ENCODE measurements at regions not wholly inside any gene's neighbourhood (a gene's known extent, or its start where the extent isn't known, plus 50 kb on each side); places are given as distances from the start of the nearest gene placed in this dataset.
"Not testable (repeated sequence)": the region's sequence is repeated elsewhere in the genome, so short reads cannot be mapped to it uniquely, and the experiment has no call there.

GRCh38 chr22:11050226-11050625, 4477.8 kb upstream of the OR11H1 start:
- H2AFZ ChIP-seq (ENCODE audit: control insufficient read depth, low read length); FAIRE-seq; dilution Hi-C loops (cut with MboI; ENCODE audit: extremely low pct_ligation_motif_present, low sequenced_read_pairs); H3K79me2 ChIP-seq (ENCODE audit: control insufficient read depth, insufficient read depth, low read length); DNase-seq (ENCODE audit: low read depth, low spot score); H3K4me2 ChIP-seq (ENCODE audit: control insufficient read depth, extremely low read depth, insufficient read depth, low read depth, low read length); H3K4me3 ChIP-seq (ENCODE audit: control insufficient read depth in 2 of 3, extremely low read depth in 1 of 3, insufficient read depth in 2 of 3, low read depth in 1 of 3, low read length in 3 of 3); H3K9ac ChIP-seq (ENCODE audit: control insufficient read depth, extremely low read depth, insufficient read depth, low read length); H3K9me1 ChIP-seq (ENCODE audit: control insufficient read depth, extremely low read depth, insufficient read depth, low read length); H3K4me1 ChIP-seq (ENCODE audit: control insufficient read depth, extremely low read depth, insufficient read depth, low read length); H4K20me1 ChIP-seq (ENCODE audit: control insufficient read depth, extremely low read depth, insufficient read depth, low read length); H3K36me3 ChIP-seq (ENCODE audit: control insufficient read depth in 2 of 2, extremely low read depth in 1 of 2, insufficient read depth in 2 of 2, low read length in 2 of 2); H3K27me3 ChIP-seq (ENCODE audit: control insufficient read depth, extremely low read depth, insufficient read depth, low read length); H3K27ac ChIP-seq (ENCODE audit: control insufficient read depth, insufficient read depth, low read length): not testable (repeated sequence)
- H3K9me3 ChIP-seq (ENCODE audit: control insufficient read depth, low read depth, low read length) = peaks cover 20% of the 10 kb centered on the region

GRCh38 chr22:11051401-11052112, 4476.4 kb upstream of the OR11H1 start:
- H3K79me2 ChIP-seq (ENCODE audit: control insufficient read depth, insufficient read depth, low read length); H3K9ac ChIP-seq (ENCODE audit: control insufficient read depth, extremely low read depth, insufficient read depth, low read length); H2AFZ ChIP-seq (ENCODE audit: control insufficient read depth, low read length); dilution Hi-C loops (cut with MboI; ENCODE audit: extremely low pct_ligation_motif_present, low sequenced_read_pairs); H4K20me1 ChIP-seq (ENCODE audit: control insufficient read depth, extremely low read depth, insufficient read depth, low read length); DNase-seq (ENCODE audit: low read depth, low spot score); H3K4me3 ChIP-seq (ENCODE audit: control insufficient read depth in 2 of 3, extremely low read depth in 1 of 3, insufficient read depth in 2 of 3, low read depth in 1 of 3, low read length in 3 of 3); FAIRE-seq; H3K4me1 ChIP-seq (ENCODE audit: control insufficient read depth, extremely low read depth, insufficient read depth, low read length); H3K27ac ChIP-seq (ENCODE audit: control insufficient read depth, insufficient read depth, low read length); H3K4me2 ChIP-seq (ENCODE audit: control insufficient read depth, extremely low read depth, insufficient read depth, low read depth, low read length); H3K36me3 ChIP-seq (ENCODE audit: control insufficient read depth in 2 of 2, extremely low read depth in 1 of 2, insufficient read depth in 2 of 2, low read length in 2 of 2); H3K27me3 ChIP-seq (ENCODE audit: control insufficient read depth, extremely low read depth, insufficient read depth, low read length); H3K9me1 ChIP-seq (ENCODE audit: control insufficient read depth, extremely low read depth, insufficient read depth, low read length): not testable (repeated sequence)
- H3K9me3 ChIP-seq (ENCODE audit: control insufficient read depth, low read depth, low read length) = peaks cover 31% of the 10 kb centered on the region

GRCh38 chr22:11053403-11054344, 4474.3 kb upstream of the OR11H1 start:
- DNase-seq (ENCODE audit: low read depth, low spot score); H3K9ac ChIP-seq (ENCODE audit: control insufficient read depth, extremely low read depth, insufficient read depth, low read length); H3K36me3 ChIP-seq (ENCODE audit: control insufficient read depth in 2 of 2, extremely low read depth in 1 of 2, insufficient read depth in 2 of 2, low read length in 2 of 2); H3K27ac ChIP-seq (ENCODE audit: control insufficient read depth, insufficient read depth, low read length); FAIRE-seq; H4K20me1 ChIP-seq (ENCODE audit: control insufficient read depth, extremely low read depth, insufficient read depth, low read length); H3K4me2 ChIP-seq (ENCODE audit: control insufficient read depth, extremely low read depth, insufficient read depth, low read depth, low read length); H3K4me1 ChIP-seq (ENCODE audit: control insufficient read depth, extremely low read depth, insufficient read depth, low read length); H3K9me1 ChIP-seq (ENCODE audit: control insufficient read depth, extremely low read depth, insufficient read depth, low read length); H3K4me3 ChIP-seq (ENCODE audit: control insufficient read depth in 2 of 3, extremely low read depth in 1 of 3, insufficient read depth in 2 of 3, low read depth in 1 of 3, low read length in 3 of 3); H3K79me2 ChIP-seq (ENCODE audit: control insufficient read depth, insufficient read depth, low read length); dilution Hi-C loops (cut with MboI; ENCODE audit: extremely low pct_ligation_motif_present, low sequenced_read_pairs); H3K27me3 ChIP-seq (ENCODE audit: control insufficient read depth, extremely low read depth, insufficient read depth, low read length); H2AFZ ChIP-seq (ENCODE audit: control insufficient read depth, low read length): not testable (repeated sequence)
- H3K9me3 ChIP-seq (ENCODE audit: control insufficient read depth, low read depth, low read length) = peaks cover 42% of the 10 kb centered on the region

GRCh38 chr22:11054681-11055080, 4473.3 kb upstream of the OR11H1 start:
- H3K9me1 ChIP-seq (ENCODE audit: control insufficient read depth, extremely low read depth, insufficient read depth, low read length); H3K4me1 ChIP-seq (ENCODE audit: control insufficient read depth, extremely low read depth, insufficient read depth, low read length); H3K79me2 ChIP-seq (ENCODE audit: control insufficient read depth, insufficient read depth, low read length); H3K4me3 ChIP-seq (ENCODE audit: control insufficient read depth in 2 of 3, extremely low read depth in 1 of 3, insufficient read depth in 2 of 3, low read depth in 1 of 3, low read length in 3 of 3); H3K4me2 ChIP-seq (ENCODE audit: control insufficient read depth, extremely low read depth, insufficient read depth, low read depth, low read length); DNase-seq (ENCODE audit: low read depth, low spot score); H3K36me3 ChIP-seq (ENCODE audit: control insufficient read depth in 2 of 2, extremely low read depth in 1 of 2, insufficient read depth in 2 of 2, low read length in 2 of 2); dilution Hi-C loops (cut with MboI; ENCODE audit: extremely low pct_ligation_motif_present, low sequenced_read_pairs); H3K27me3 ChIP-seq (ENCODE audit: control insufficient read depth, extremely low read depth, insufficient read depth, low read length); H2AFZ ChIP-seq (ENCODE audit: control insufficient read depth, low read length); FAIRE-seq; H4K20me1 ChIP-seq (ENCODE audit: control insufficient read depth, extremely low read depth, insufficient read depth, low read length); H3K9ac ChIP-seq (ENCODE audit: control insufficient read depth, extremely low read depth, insufficient read depth, low read length); H3K27ac ChIP-seq (ENCODE audit: control insufficient read depth, insufficient read depth, low read length): not testable (repeated sequence)
- peaks cover 44% of the 10 kb centered on the region for H3K9me3 ChIP-seq (ENCODE audit: control insufficient read depth, low read depth, low read length)

GRCh38 chr22:11055176-11055575, 4472.8 kb upstream of the OR11H1 start:
- peaks cover 44% of the 10 kb centered on the region for H3K9me3 ChIP-seq (ENCODE audit: control insufficient read depth, low read depth, low read length)
- H3K4me2 ChIP-seq (ENCODE audit: control insufficient read depth, extremely low read depth, insufficient read depth, low read depth, low read length); H3K27me3 ChIP-seq (ENCODE audit: control insufficient read depth, extremely low read depth, insufficient read depth, low read length); H3K36me3 ChIP-seq (ENCODE audit: control insufficient read depth in 2 of 2, extremely low read depth in 1 of 2, insufficient read depth in 2 of 2, low read length in 2 of 2); H3K79me2 ChIP-seq (ENCODE audit: control insufficient read depth, insufficient read depth, low read length); H3K4me3 ChIP-seq (ENCODE audit: control insufficient read depth in 2 of 3, extremely low read depth in 1 of 3, insufficient read depth in 2 of 3, low read depth in 1 of 3, low read length in 3 of 3); dilution Hi-C loops (cut with MboI; ENCODE audit: extremely low pct_ligation_motif_present, low sequenced_read_pairs); DNase-seq (ENCODE audit: low read depth, low spot score); H3K27ac ChIP-seq (ENCODE audit: control insufficient read depth, insufficient read depth, low read length); FAIRE-seq; H3K9me1 ChIP-seq (ENCODE audit: control insufficient read depth, extremely low read depth, insufficient read depth, low read length); H3K4me1 ChIP-seq (ENCODE audit: control insufficient read depth, extremely low read depth, insufficient read depth, low read length); H4K20me1 ChIP-seq (ENCODE audit: control insufficient read depth, extremely low read depth, insufficient read depth, low read length); H3K9ac ChIP-seq (ENCODE audit: control insufficient read depth, extremely low read depth, insufficient read depth, low read length); H2AFZ ChIP-seq (ENCODE audit: control insufficient read depth, low read length): not testable (repeated sequence)

All from keratinocyte (primary cell).